GM12878 (cell line): ENCODE measurements at regions not wholly inside any gene's neighbourhood (a gene's known extent, or its start where the extent isn't known, plus 50 kb on each side); places are given as distances from the start of the nearest gene placed in this dataset.

Experiments
- CBFB ChIP-seq: IDR thresholded peaks from 2 replicates; pipeline ENCODE4 v1.6.1; 2016; ENCODE audit warnings: antibody characterized with exemption, low read depth
- SREBF2 ChIP-seq: IDR thresholded peaks from 2 replicates; pipeline ENCODE4 v1.6.1; 2012; ENCODE audit warnings: mild to moderate bottlenecking, low read length
- SUPT20H ChIP-seq: IDR thresholded peaks from 2 replicates; pipeline ENCODE4 v1.6.1; 2011; ENCODE audit warnings: low read depth, mild to moderate bottlenecking, low read length, moderate library complexity, borderline replicate concordance; ENCODE audit not compliant: control insufficient read depth
- TF ChIP-seq, protein P1 (sequence below): IDR thresholded peaks from 2 replicates; pipeline ENCODE4 v1.6.1; 2012; ENCODE audit warnings: mild to moderate bottlenecking, low read depth, low read length
- TF ChIP-seq, protein P2 (sequence below): IDR thresholded peaks from 2 replicates; pipeline ENCODE4 v1.6.1; 2012; ENCODE audit warnings: low read depth, low read length, improper control_type of control experiment

DNA sequence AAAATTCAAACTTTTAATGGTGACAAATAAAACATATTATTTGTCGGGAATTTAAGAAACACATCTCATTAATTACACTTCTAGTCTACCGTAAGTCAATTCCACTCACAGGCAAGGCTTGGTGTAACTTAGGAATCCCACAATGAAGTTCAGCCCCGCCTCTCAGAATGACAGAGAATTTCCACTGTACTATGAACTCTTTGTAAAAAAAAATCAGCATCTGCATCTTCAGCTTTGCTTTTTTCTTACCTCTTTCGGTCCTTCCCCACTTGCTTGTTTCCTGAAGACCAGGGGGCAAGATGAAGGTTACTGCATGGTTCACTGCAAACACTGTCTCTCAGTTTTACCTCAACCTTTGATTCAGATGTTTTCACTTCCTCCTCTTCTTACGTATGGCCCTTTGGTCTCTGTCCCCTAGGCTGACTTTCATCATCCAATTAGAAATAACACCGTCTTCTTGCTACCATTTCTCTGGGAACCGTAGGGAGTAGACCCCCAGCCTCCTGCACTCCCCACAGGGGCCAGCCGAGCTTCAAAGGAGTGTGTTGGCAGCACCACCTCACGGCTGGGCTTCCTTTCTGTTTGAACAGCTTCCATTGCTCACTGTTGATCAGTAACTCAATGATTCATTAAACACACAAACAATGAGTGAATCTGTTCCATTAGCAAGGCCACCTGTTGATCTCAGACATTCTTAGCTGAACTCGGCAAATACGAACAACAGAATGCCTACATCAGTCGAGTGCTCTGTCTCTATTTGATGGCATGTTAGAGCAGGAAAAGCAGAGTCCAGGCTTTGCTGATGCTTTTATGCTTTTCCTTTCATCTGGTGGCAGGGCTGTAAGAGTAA, 343.0 kb downstream of the BMP4 start:
- TF ChIP-seq SREBF2 (no peak), SUPT20H (no peak), CBFB (peak; percentile 31; the same call in 1 of the 2 replicates)
- TF ChIP-seq, protein P1, sequence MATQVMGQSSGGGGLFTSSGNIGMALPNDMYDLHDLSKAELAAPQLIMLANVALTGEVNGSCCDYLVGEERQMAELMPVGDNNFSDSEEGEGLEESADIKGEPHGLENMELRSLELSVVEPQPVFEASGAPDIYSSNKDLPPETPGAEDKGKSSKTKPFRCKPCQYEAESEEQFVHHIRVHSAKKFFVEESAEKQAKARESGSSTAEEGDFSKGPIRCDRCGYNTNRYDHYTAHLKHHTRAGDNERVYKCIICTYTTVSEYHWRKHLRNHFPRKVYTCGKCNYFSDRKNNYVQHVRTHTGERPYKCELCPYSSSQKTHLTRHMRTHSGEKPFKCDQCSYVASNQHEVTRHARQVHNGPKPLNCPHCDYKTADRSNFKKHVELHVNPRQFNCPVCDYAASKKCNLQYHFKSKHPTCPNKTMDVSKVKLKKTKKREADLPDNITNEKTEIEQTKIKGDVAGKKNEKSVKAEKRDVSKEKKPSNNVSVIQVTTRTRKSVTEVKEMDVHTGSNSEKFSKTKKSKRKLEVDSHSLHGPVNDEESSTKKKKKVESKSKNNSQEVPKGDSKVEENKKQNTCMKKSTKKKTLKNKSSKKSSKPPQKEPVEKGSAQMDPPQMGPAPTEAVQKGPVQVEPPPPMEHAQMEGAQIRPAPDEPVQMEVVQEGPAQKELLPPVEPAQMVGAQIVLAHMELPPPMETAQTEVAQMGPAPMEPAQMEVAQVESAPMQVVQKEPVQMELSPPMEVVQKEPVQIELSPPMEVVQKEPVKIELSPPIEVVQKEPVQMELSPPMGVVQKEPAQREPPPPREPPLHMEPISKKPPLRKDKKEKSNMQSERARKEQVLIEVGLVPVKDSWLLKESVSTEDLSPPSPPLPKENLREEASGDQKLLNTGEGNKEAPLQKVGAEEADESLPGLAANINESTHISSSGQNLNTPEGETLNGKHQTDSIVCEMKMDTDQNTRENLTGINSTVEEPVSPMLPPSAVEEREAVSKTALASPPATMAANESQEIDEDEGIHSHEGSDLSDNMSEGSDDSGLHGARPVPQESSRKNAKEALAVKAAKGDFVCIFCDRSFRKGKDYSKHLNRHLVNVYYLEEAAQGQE: no peak
- TF ChIP-seq, protein P2, sequence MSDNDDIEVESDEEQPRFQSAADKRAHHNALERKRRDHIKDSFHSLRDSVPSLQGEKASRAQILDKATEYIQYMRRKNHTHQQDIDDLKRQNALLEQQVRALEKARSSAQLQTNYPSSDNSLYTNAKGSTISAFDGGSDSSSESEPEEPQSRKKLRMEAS: 0 out of 2 replicates have a peak, but pooled peaks have one; percentile 13
